NCI-H2107 (cell line): ENCODE measurements at regions not wholly inside any gene's neighbourhood (a gene's known extent, or its start where the extent isn't known, plus 50 kb on each side); places are given as distances from the start of the nearest gene placed in this dataset.

Experiments
- DNase-seq: peaks from one replicate; lab custom pipeline; 2025; lab: John Stamatoyannopoulos, UW

GRCh38 chr20:6956056-6956455 lies 188.6 kb downstream of the BMP2 start:
- DNase-seq, result no peak

- no peak for DNase-seq
Observed at GRCh38 chr20:6956574-6956973, 189.1 kb downstream of the BMP2 start.

GRCh38 chr20:6959900-6960312 lies 192.4 kb downstream of the BMP2 start:
- DNase-seq, result no peak

- DNase-seq, result no peak
Observed at GRCh38 chr20:6966721-6967120, 199.2 kb downstream of the BMP2 start.

GRCh38 chr20:6974838-6975237 lies 207.4 kb downstream of the BMP2 start:
- no peak for DNase-seq

- DNase-seq, result no peak
Observed at GRCh38 chr20:6975311-6975710, 207.8 kb downstream of the BMP2 start.

- no peak for DNase-seq
Observed at GRCh38 chr20:6976106-6976900, 208.8 kb downstream of the BMP2 start.

GRCh38 chr20:6979621-6980020 lies 212.1 kb downstream of the BMP2 start:
- DNase-seq, result no peak

- no peak for DNase-seq
Observed at GRCh38 chr20:6993011-6993410, 225.5 kb downstream of the BMP2 start.

GRCh38 chr20:6993511-6993910 lies 226.0 kb downstream of the BMP2 start:
- no peak for DNase-seq

GRCh38 chr20:6994452-6994851 lies 227.0 kb downstream of the BMP2 start:
- DNase-seq, result no peak

- no peak for DNase-seq
Observed at GRCh38 chr20:6998909-6999308, 231.4 kb downstream of the BMP2 start.

- DNase-seq, result no peak
Observed at GRCh38 chr20:6999381-6999780, 231.9 kb downstream of the BMP2 start.

- no peak for DNase-seq
Observed at GRCh38 chr20:7003598-7003997, 236.1 kb downstream of the BMP2 start.

GRCh38 chr20:7004801-7005200 lies 237.3 kb downstream of the BMP2 start:
- DNase-seq, result no peak

- no peak for DNase-seq
Observed at GRCh38 chr20:7010527-7010926, 243.0 kb downstream of the BMP2 start.

GRCh38 chr20:7015257-7015656 lies 247.8 kb downstream of the BMP2 start:
- no peak for DNase-seq

GRCh38 chr20:7022597-7022996 lies 255.1 kb downstream of the BMP2 start:
- DNase-seq, result no peak

GRCh38 chr20:7025635-7026034 lies 258.1 kb downstream of the BMP2 start:
- no peak for DNase-seq

GRCh38 chr20:7029019-7029418 lies 261.5 kb downstream of the BMP2 start:
- DNase-seq, result no peak

GRCh38 chr20:7031222-7031621 lies 263.7 kb downstream of the BMP2 start:
- DNase-seq, result no peak

- no peak for DNase-seq
Observed at GRCh38 chr20:7038029-7038428, 270.5 kb downstream of the BMP2 start.

GRCh38 chr20:7057611-7058010 lies 290.1 kb downstream of the BMP2 start:
- no peak for DNase-seq

- DNase-seq, result no peak
Observed at GRCh38 chr20:7078804-7079203, 311.3 kb downstream of the BMP2 start.
